ENCODE measurements at regions not wholly inside any gene's neighbourhood (a gene's known extent, or its start where the extent isn't known, plus 50 kb on each side); places are given as distances from the start of the nearest gene placed in this dataset.

GRCh38 chr11:126149759-126150625 is 61.5 kb downstream of the RPUSD4 start (continued):
- TF ChIP-seq ZFP69B (tag by site-specific recombination; IDR thresholded peaks at IDR 0.05) = no peak
- no peak for TF ChIP-seq ZNF426 (tag by site-specific recombination; IDR thresholded peaks at IDR 0.05)
- 0 out of 2 replicates have a peak, but pooled peaks have one; percentile 37 for TF ChIP-seq SP7 (tag by site-specific recombination; IDR thresholded peaks at IDR 0.05)
- TF ChIP-seq ZNF341 (tag by site-specific recombination; IDR thresholded peaks at IDR 0.05; ENCODE audit: low read depth) = peak; percentile 45
- TF ChIP-seq, protein P1, sequence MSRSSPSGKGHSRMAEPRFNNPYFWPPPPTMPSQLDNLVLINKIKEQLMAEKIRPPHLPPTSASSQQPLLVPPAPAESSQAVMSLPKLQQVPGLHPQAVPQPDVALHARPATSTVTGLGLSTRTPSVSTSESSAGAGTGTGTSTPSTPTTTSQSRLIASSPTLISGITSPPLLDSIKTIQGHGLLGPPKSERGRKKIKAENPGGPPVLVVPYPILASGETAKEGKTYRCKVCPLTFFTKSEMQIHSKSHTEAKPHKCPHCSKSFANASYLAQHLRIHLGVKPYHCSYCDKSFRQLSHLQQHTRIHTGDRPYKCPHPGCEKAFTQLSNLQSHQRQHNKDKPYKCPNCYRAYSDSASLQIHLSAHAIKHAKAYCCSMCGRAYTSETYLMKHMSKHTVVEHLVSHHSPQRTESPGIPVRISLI (tag by site-specific recombination; IDR thresholded peaks at IDR 0.05) = no peak
- TF ChIP-seq ZNF423 (tag by site-specific recombination; IDR thresholded peaks at IDR 0.05) = no peak
- TF ChIP-seq ZNF140 (tag by site-specific recombination; IDR thresholded peaks at IDR 0.05) = no peak
- TF ChIP-seq, protein P2, sequence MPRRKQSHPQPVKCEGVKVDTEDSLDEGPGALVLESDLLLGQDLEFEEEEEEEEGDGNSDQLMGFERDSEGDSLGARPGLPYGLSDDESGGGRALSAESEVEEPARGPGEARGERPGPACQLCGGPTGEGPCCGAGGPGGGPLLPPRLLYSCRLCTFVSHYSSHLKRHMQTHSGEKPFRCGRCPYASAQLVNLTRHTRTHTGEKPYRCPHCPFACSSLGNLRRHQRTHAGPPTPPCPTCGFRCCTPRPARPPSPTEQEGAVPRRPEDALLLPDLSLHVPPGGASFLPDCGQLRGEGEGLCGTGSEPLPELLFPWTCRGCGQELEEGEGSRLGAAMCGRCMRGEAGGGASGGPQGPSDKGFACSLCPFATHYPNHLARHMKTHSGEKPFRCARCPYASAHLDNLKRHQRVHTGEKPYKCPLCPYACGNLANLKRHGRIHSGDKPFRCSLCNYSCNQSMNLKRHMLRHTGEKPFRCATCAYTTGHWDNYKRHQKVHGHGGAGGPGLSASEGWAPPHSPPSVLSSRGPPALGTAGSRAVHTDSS (tag by site-specific recombination; IDR thresholded peaks at IDR 0.05) = no peak

- H3K4me1 ChIP-seq (ENCODE audit: control insufficient read depth, insufficient read depth, low read length) = peaks cover 18% of the 10 kb centered on the region
- TF ChIP-seq ZNF629 (tag by site-specific recombination; IDR thresholded peaks at IDR 0.05) (no peak), ZNF433 (tag by site-specific recombination; IDR thresholded peaks at IDR 0.05; ENCODE audit: low read depth) (no peak), ZNF768 (tag by site-specific recombination; IDR thresholded peaks at IDR 0.05) (no peak), ZNF121 (tag by site-specific recombination; IDR thresholded peaks at IDR 0.05) (no peak), IKZF3 (tag by site-specific recombination; IDR thresholded peaks at IDR 0.05) (no peak), HOXD13 (CRISPR knock-in tag; IDR thresholded peaks at IDR 0.05; ENCODE audit: borderline replicate concordance) (no peak), SETDB1 (IDR thresholded peaks at IDR 0.05; ENCODE audit: insufficient read length, low read length) (no peak), KLF17 (tag by site-specific recombination; IDR thresholded peaks at IDR 0.05) (no peak), ZNF239 (tag by site-specific recombination; IDR thresholded peaks at IDR 0.05) (no peak), ZNF664 (tag by site-specific recombination; IDR thresholded peaks at IDR 0.05) (no peak), ZXDB (tag by site-specific recombination; IDR thresholded peaks at IDR 0.05) (no peak), CTCF (tag by site-specific recombination; IDR thresholded peaks at IDR 0.05) (no peak), ZBTB20 (tag by site-specific recombination; IDR thresholded peaks at IDR 0.05) (no peak), ZNF639 (tag by site-specific recombination; IDR thresholded peaks at IDR 0.05) (no peak), ZBTB44 (tag by site-specific recombination; IDR thresholded peaks at IDR 0.05) (no peak), ZNF23 (tag by site-specific recombination; IDR thresholded peaks at IDR 0.05; ENCODE audit: borderline replicate concordance) (no peak), ZNF302 (tag by site-specific recombination; IDR thresholded peaks at IDR 0.05; ENCODE audit: low read depth) (no peak)
- TF ChIP-seq, protein P3, sequence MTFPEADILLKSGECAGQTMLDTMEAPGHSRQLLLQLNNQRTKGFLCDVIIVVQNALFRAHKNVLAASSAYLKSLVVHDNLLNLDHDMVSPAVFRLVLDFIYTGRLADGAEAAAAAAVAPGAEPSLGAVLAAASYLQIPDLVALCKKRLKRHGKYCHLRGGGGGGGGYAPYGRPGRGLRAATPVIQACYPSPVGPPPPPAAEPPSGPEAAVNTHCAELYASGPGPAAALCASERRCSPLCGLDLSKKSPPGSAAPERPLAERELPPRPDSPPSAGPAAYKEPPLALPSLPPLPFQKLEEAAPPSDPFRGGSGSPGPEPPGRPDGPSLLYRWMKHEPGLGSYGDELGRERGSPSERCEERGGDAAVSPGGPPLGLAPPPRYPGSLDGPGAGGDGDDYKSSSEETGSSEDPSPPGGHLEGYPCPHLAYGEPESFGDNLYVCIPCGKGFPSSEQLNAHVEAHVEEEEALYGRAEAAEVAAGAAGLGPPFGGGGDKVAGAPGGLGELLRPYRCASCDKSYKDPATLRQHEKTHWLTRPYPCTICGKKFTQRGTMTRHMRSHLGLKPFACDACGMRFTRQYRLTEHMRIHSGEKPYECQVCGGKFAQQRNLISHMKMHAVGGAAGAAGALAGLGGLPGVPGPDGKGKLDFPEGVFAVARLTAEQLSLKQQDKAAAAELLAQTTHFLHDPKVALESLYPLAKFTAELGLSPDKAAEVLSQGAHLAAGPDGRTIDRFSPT (tag by site-specific recombination; IDR thresholded peaks at IDR 0.05) = no peak
These were observed 63.1 kb downstream of the RPUSD4 start for GRCh38 chr11:126148317-126148716.

More at GRCh38 chr11:126148317-126148716, 63.1 kb downstream of the RPUSD4 start:
- no peaks in the 10 kb centered on the region for H3K9me3 ChIP-seq (ENCODE audit: control insufficient read depth, insufficient read depth, low read depth, low read length)
- POLR2A ChIA-PET = no interaction called here
- H3K27ac ChIP-seq (ENCODE audit: extremely low read depth, low read depth, low read length) = no peak overlapping the region
- no peaks in the 10 kb centered on the region for H3K36me3 ChIP-seq (ENCODE audit: control insufficient read depth in 2 of 2, insufficient read depth in 1 of 2, low read length in 2 of 2)
- H3K4me3 ChIP-seq (ENCODE audit: low read depth, low read length) = no peak overlapping the region
- CTCF ChIA-PET = interaction anchor here (1.7 kb wide), 1 partner anchor 16 kb away, joined by 5 read pairs; no protein-coding TSS in a partner anchor

Measured in HEK293 (cell line).